Spleen (tissue), 11 donors: ENCODE measurements at regions not wholly inside any gene's neighbourhood (a gene's known extent, or its start where the extent isn't known, plus 50 kb on each side); places are given as distances from the start of the nearest gene placed in this dataset.
"Not testable (repeated sequence)": the region's sequence is repeated elsewhere in the genome, so short reads cannot be mapped to it uniquely, and the experiment has no call there.

ENCODE experiments used
- DNase-seq: peaks from one replicate; pipeline ENCODE4 v3.0.0-alpha.2; 2020
- H3K27ac ChIP-seq, 8 donors: fragments of 200-600 bp; sonication (generic) in 7 of 8; 1 replicate in 4 of 8; 2 replicates in 4 of 8; pipeline versions ENCODE4 v1.5.0 to v1.8.0; 2016 to 2021; ENCODE audit warnings: inconsistent platforms in 4 of 8, mild to moderate bottlenecking in 4 of 8, moderate library complexity in 1 of 8
- H3K27me3 ChIP-seq, 7 donors: fragments of 200-600 bp; sonication (generic) in 6 of 7; replicated peaks in 1 of 7; 1 replicate in 4 of 7; 2 replicates in 3 of 7; pipeline versions ENCODE4 v1.5.0 to v1.8.0; 2016 to 2021; ENCODE audit warnings: inconsistent platforms in 3 of 7, mild to moderate bottlenecking in 1 of 7
- H3K36me3 ChIP-seq, 6 donors: fragments of 200-600 bp; sonication (generic) in 5 of 6; 1 replicate in 4 of 6; 2 replicates in 2 of 6; pipeline versions ENCODE4 v1.5.0 to v1.8.0; 2016 to 2021; ENCODE audit warnings: inconsistent platforms in 2 of 6
- H3K4me1 ChIP-seq, 6 donors: fragments of 200-600 bp; sonication (generic) in 5 of 6; 1 replicate in 3 of 6; 2 replicates in 3 of 6; pipeline versions ENCODE4 v1.5.0 to v1.8.0; 2016 to 2021; ENCODE audit warnings: inconsistent platforms in 3 of 6
- H3K4me3 ChIP-seq, 8 donors: fragments of 200-600 bp; sonication (generic) in 7 of 8; 1 replicate in 4 of 8; 2 replicates in 4 of 8; pipeline versions ENCODE4 v1.5.0 to v1.8.0; 2016 to 2021; ENCODE audit warnings: inconsistent platforms in 4 of 8, mild to moderate bottlenecking in 4 of 8, moderate library complexity in 2 of 8
- H3K9me3 ChIP-seq, 8 donors: fragments of 200-600 bp; sonication (generic) in 7 of 8; 1 replicate in 4 of 8; 2 replicates in 4 of 8; pipeline versions ENCODE4 v1.5.0 to v1.8.0; 2016 to 2021; ENCODE audit warnings: inconsistent platforms in 4 of 8
- POLR2A ChIP-seq, 3 donors: fragments of 450-650 bp; IDR thresholded peaks; one replicate each; pipeline ENCODE4 v1.5.1; 2017; ENCODE audit warnings: antibody characterized with exemption in 3 of 3, mild to moderate bottlenecking in 1 of 3
- POLR2AphosphoS5 ChIP-seq, 3 donors: sonication (generic); formaldehyde crosslinking; IDR thresholded peaks; one replicate each; pipeline ENCODE4 v1.5.1; 2017; ENCODE audit warnings: antibody characterized with exemption in 3 of 3
- WGBS, 5 donors: extraction: QIAGEN DNeasy Blood & Tissue Kit in 3 of 5; methylation state at CpG; one replicate each; pipeline versions ENCODE4 v1.1.5 to v1.1.7; 2013 to 2018; 5-methylcytosine and 5-hydroxymethylcytosine counted together
- intact Hi-C: fragments of 100-400 bp; cut with DNase I; formaldehyde crosslinking; loops from one replicate; pipeline ENCODE4 v1.15.0; 2023; ENCODE audit warnings: low total_unique reads
- TF ChIP-seq, protein P1 (sequence below), 11 experiments: fragments of 200-600 bp in 7 of 11; fragments of 450-650 bp in 4 of 11; sonication (generic) in 4 of 11; IDR thresholded peaks in 8 of 11; conservative IDR thresholded peaks in 3 of 11; 1 replicate in 7 of 11; 2 replicates in 4 of 11; pipeline versions ENCODE4 v1.4.0 to v1.8.0; 2016 to 2021; ENCODE audit warnings: antibody characterized with exemption in 11 of 11, inconsistent platforms in 4 of 11, mild to moderate bottlenecking in 1 of 11
- donor health status: healthy with polysubstance abuse.
- donor health status: DM: no; HTN: no; CAD: no; lungs with moderate emphysema.
- donor health status: DM: no; HTN: no; CAD: no.
- donor health status: Bipolar disorder and iron deficiency.
- donor health status: healthy.
- donor health status: DM: no; HTN: no; CAD: no.
- donor health status: DM: yes; HTN: yes; CAD: no.

DNA sequence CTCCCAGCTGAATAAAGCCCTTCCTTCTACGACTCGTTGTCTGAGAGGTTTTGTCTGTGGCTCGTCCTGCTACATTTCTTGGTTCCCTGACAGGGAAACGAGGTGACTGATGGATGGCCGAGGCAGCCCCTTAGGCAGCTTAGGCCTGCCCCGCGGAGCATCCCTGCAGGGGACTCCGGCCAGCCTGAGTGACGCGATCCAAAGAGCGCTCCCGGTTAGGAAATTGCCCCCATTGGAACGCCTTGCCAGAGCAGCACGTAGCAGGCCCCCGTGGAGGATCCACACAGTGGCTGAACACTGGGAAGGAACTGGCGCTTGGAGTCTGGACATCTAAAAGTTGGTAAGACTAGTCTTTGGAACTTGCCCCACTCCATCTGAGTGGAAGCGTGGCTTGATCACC is 296.8 kb upstream of the SGCG start:
- H3K9me3 ChIP-seq = no peaks in the 10 kb centered on the region
- no peaks in the 10 kb centered on the region for H3K27me3 ChIP-seq
- no peaks in the 10 kb centered on the region for H3K4me1 ChIP-seq
- WGBS, 5 donors = 77 to 95% (median 86%) methylated on average over 14 to 17 of the region's 17 CpGs
- H3K4me3 ChIP-seq = no peak overlapping the region
- intact Hi-C loops = no loop called here
- TF ChIP-seq POLR2AphosphoS5 (IDR thresholded peaks at IDR 0.05) = no peak
- TF ChIP-seq POLR2A (IDR thresholded peaks at IDR 0.05) = no peak
- TF ChIP-seq, protein P1, sequence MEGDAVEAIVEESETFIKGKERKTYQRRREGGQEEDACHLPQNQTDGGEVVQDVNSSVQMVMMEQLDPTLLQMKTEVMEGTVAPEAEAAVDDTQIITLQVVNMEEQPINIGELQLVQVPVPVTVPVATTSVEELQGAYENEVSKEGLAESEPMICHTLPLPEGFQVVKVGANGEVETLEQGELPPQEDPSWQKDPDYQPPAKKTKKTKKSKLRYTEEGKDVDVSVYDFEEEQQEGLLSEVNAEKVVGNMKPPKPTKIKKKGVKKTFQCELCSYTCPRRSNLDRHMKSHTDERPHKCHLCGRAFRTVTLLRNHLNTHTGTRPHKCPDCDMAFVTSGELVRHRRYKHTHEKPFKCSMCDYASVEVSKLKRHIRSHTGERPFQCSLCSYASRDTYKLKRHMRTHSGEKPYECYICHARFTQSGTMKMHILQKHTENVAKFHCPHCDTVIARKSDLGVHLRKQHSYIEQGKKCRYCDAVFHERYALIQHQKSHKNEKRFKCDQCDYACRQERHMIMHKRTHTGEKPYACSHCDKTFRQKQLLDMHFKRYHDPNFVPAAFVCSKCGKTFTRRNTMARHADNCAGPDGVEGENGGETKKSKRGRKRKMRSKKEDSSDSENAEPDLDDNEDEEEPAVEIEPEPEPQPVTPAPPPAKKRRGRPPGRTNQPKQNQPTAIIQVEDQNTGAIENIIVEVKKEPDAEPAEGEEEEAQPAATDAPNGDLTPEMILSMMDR (IDR thresholded peaks at IDR 0.05 in 8 of 11, conservative IDR thresholded peaks at IDR 0.05 in 3 of 11) = no peak
- no peak overlapping the region for H3K27ac ChIP-seq
- DNase-seq = no peak
- no peaks in the 10 kb centered on the region for H3K36me3 ChIP-seq

DNA sequence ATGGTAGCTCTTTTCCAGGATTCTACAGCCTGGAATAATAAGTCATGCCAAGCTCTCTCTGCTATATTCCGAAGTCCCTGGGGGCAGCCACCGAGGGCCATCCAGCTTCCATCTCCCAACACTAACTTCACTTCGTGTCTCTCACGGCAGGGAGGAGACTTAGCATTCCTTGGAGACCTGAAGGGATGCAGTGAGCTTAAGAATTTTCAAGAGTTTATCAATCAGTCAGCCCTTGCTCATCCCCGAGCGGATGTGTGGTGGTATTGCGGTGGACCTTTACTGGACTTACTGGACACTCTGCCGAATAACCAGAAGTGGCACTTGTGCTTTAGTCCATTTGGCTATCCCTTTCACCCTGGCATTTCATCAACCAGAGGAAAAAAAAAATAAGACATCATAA is 294.7 kb upstream of the SGCG start:
- H3K4me3 ChIP-seq, H3K27me3 ChIP-seq, H3K36me3 ChIP-seq, H3K4me1 ChIP-seq, H3K27ac ChIP-seq, intact Hi-C loops, DNase-seq: not testable (repeated sequence)
- 86 to 96% (median 94%) methylated on average over 5 to 8 of the region's 8 CpGs for WGBS, 5 donors
- H3K9me3 ChIP-seq = peaks cover 0 to 15% (median 5%) of the 10 kb centered on the region in 8 donors

DNA sequence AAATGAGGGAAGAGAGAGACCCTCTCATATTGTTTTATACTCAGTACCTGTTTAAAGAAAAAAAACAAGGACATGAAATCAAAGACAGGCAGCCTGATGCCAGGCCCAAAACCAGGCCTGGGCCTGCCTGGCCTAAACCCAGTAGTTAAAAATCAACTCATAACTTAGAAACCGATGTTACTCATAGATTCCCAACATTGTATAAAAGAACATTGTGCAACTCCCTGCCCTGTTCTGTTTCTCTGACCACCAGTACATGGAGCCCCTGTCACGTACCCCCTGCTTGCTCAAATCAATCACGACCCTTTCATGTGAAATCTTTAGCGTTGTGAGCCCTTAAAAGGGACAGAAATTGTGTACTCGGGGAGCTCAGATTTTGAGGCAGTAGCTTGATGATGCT is 291.4 kb upstream of the SGCG start:
- intact Hi-C loops, DNase-seq, H3K4me1 ChIP-seq, H3K36me3 ChIP-seq, H3K4me3 ChIP-seq, H3K27me3 ChIP-seq, H3K27ac ChIP-seq: not testable (repeated sequence)
- WGBS, 5 donors = 89 to 94% (median 92%) methylated on average over 5 of the region's 5 CpGs
- peaks cover 0 to 26% (median 11%) of the 10 kb centered on the region in 8 donors for H3K9me3 ChIP-seq

DNA sequence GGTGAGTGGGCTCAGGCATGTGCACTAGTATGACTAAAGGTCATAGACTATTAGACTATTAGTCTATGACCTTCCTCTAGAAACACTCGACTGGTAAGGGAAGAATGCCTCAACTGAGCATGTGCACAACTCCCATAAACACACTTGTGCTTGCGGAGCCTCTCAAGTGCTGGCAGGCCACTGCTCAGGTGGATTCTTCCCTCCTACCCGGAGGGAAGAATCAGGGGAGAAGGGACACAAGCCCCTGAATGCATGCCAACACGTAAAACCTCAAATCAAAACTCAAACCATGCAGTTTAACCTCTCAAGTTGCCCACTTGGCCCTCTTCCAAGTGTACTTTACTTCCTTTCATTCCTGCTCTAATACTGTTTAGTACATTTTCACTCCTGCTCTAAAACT is 287.6 kb upstream of the SGCG start:
- Histone ChIP-seq H3K4me3 (no peak overlapping the region), H3K27ac (no peak overlapping the region), H3K36me3 (no peaks in the 10 kb centered on the region), H3K4me1 (no peaks in the 10 kb centered on the region), H3K9me3 (peaks cover 0 to 26% (median 11%) of the 10 kb centered on the region in 8 donors), H3K27me3 (no peaks in the 10 kb centered on the region)
- WGBS, 5 donors = 33 to 47% (median 42%) methylated on average over 4 of the region's 4 CpGs
- TF ChIP-seq, protein P1 (IDR thresholded peaks at IDR 0.05 in 8 of 11, conservative IDR thresholded peaks at IDR 0.05 in 3 of 11) = no peak
- TF ChIP-seq POLR2AphosphoS5 (IDR thresholded peaks at IDR 0.05) = no peak
- TF ChIP-seq POLR2A (IDR thresholded peaks at IDR 0.05) = no peak
- intact Hi-C loops = no loop called here
- no peak for DNase-seq

DNA sequence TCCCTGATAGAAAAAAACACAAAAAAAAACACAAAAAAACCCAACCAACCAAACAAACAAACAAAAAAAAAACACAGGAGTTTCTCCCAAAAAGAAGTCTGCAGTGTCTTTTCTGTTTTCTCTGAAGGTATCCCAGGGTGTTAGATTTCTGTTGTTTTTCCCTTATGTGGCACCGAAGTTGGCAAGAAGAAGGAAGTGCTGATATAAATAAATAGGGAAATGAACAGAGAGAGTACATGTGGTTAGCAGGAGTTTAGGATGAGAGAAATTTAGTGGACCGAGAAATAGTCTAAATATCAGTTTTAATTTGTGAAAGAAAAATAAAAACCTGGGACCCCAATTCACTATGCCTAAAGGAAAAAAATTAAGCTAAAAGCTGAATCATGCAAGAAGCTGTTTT is 287.0 kb upstream of the SGCG start:
- Histone ChIP-seq H3K4me3 (no peak overlapping the region), H3K9me3 (peaks cover 0 to 26% (median 11%) of the 10 kb centered on the region in 8 donors), H3K4me1 (no peaks in the 10 kb centered on the region), H3K27me3 (no peaks in the 10 kb centered on the region), H3K27ac (no peak overlapping the region), H3K36me3 (no peaks in the 10 kb centered on the region)
- intact Hi-C loops = no loop called here
- TF ChIP-seq, protein P1 (IDR thresholded peaks at IDR 0.05 in 8 of 11, conservative IDR thresholded peaks at IDR 0.05 in 3 of 11) = no peak
- no peak for TF ChIP-seq POLR2A (IDR thresholded peaks at IDR 0.05)
- TF ChIP-seq POLR2AphosphoS5 (IDR thresholded peaks at IDR 0.05) = no peak
- WGBS, 5 donors = 19 to 41% (median 24%) methylated on average over 2 of the region's 2 CpGs
- DNase-seq = no peak
